CMK (cell line): ENCODE measurements at regions not wholly inside any gene's neighbourhood (a gene's known extent, or its start where the extent isn't known, plus 50 kb on each side); places are given as distances from the start of the nearest gene placed in this dataset.
"Not testable (repeated sequence)": the region's sequence is repeated elsewhere in the genome, so short reads cannot be mapped to it uniquely, and the experiment has no call there.

Experiments used
- DNase-seq: peaks from one replicate; pipeline ENCODE4 v3.0.0-alpha.2; 2010; ENCODE audit warnings: low read depth

DNA sequence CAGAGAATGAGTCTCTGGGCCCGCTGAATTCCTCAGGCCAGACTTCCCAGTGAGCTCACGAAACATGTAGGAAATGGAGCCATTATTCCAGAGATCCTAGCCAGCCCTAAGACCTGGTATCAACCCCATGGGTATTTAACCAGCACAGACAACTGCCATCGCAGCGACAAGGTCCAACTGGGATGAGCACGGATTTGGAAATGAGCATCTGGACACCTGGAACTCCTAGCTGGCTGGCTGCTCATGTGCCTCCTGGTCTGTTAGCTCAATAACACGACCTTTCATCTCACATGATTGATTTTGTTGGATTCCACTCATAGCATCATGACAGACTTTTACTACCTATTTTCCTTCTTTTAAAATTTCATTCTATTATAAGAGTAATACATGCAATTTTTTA is 51.0 kb downstream of the POU3F3 start:
- no peak for DNase-seq

DNA sequence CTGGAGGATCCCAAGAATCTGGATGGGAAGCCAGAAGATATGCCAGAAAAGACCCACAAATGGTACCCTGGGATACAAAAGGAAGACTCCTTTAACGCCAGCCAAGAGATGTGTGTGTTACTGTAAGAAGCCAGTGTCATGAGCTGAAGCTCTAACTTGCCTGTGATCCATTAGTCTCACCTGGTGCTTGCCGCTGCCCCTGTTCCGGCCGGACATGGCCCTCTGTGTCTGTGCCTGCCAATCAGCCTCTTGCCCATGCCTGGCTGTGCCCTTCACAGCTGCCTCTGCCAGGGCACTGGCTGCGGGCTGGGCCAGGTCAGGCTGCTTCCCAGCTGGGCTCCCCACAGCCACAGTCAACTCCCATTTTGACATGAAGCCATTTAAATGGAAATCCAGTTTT is 55.4 kb downstream of the POU3F3 start:
- DNase-seq: no peak

DNA sequence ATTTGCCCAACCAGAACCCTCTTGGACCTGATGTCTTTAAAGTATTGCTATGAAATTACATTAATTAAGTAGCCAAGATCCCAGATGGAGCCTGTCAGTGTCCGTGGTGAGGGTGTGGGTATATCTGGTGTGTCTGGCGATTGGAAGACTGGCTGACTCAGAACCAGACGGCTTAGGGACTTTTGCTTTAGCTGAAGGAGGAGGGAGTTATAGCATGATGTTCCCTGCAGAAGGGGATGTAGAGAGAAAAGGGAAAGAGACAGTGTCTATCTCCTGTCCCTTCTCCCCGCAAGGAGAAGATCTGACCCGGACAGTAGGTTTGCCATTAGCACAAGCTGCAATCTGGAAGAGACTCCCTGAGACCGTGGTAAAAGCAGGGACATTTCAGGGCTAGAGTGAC is 60.6 kb downstream of the POU3F3 start:
- DNase-seq: no peak

DNA sequence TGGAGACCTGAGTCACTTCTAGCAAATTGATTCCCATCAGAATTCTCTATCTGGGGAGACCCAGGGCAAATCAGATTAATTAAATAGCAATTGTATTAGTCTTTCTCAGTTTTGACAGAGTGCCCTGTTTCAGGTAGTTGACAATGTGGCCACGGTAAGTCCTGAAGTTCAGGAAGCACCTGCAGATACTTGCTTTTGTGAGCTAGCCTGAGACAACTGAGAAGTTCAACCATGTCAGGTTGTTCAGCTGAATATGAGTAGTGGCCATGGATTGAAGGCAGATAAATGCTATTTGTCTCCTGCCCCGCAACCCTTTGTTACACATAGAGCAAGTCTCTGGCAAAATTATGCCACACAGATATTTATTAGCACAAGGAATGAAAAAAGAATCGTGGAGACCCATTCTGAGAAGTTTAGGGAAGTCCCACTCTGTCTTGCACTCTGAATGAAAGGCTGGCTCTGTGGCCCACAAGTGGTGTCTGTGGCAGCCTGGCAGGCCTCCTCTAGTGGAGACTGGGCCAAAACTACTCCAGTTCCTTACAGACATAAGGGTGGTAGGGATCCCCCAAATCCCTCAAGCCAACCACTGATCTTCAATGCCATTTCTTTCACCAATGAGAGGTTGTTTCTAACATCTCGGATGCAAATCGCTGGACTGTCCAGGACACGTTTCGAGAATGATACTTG is 61.3 kb downstream of the POU3F3 start:
- no peak for DNase-seq

DNA sequence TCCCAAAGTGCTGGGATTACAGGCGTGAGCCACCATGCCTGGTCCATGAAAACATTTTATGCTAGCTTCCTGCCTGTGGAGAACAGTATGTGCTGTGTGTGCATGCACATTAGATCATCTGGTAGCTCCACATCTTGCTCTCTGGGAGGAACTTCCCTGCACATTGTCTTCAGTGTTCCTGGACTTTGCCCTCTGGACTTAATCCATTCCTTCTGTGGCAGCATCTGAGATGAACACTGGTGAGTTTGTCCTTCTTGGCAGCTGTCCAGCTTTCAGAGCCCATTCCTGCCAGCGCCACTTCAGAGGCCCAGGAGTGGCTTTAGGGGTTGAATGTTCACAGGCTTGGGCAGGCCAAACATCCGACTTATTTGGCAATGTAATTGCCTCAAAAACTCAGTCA is 65.2 kb downstream of the POU3F3 start:
- no peak for DNase-seq

DNA sequence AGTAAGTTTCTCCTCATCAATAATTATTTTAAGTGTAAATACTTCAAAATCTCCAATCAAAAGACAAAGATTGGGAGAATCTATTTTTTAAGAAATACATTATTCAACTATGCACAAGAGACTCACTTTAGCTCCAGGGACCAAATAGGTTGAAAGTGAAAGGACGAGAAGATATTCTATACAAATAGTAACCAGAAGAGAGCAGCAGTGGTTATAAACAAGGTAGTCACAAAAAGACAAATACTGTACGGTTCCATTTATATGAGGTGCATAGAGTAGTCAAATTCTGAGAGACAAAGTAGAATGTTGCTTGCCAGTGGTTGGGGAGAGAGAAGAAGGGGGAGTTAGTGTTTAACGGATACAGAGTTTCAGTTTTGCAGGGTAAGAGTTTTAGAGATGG is 69.8 kb downstream of the POU3F3 start:
- no peak for DNase-seq

DNA sequence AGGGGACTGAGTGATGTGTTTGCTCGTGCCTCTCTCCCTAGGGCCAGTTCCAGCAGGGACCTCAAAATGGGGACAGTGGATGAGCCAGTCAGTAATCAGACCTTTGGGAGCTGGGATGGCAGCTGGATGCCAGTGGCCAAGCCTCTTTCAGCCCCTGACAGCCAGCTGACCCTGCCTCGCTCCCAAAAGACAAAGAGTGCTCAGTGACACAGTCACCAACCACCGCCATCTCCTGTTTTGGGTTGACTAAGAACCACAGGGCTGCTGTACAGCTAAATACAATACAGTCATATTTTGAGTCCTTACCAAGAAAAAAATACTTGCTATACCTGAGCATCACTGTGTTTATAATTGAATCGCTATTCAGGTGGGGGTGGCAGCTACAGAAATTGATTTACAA is 75.7 kb downstream of the POU3F3 start:
- no peak for DNase-seq

DNA sequence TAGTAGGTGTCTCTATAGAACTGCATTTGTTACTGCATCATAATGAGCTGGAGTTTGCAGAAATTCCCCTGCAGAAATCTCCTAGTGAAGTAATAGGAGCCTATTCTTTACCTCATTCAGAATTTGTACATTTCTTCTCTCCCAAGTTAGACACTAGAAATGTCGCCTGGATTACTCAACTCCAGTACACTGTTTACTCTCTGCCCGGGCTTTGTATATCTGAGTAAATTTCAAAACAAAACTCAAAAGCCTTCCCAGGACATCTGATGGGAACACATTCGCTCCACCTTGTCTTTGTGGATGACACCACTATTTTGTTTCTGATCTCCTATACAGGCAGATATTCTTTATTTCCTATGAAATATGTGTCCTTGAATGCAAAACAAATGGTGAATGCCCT is 76.8 kb downstream of the POU3F3 start:
- no peak for DNase-seq

DNA sequence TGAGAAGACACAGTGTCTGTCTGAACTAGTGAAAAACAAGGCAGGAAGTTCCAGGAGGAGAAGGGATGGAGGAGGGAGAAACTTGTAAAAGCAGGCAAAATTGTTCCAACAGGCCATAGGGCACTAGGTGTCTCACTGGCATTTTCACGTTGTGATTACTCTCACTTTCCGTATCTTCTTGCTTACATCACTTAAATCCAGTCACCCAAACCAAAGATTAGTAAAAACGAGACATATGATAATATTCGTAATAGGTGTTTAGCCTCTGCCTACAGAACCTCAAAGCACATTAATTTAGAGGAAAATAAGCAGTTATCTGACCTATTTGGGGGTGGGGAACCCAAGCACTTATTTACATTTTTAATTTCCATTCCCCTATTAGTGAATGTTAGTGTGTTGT is 78.3 kb downstream of the POU3F3 start:
- no peak for DNase-seq

DNA sequence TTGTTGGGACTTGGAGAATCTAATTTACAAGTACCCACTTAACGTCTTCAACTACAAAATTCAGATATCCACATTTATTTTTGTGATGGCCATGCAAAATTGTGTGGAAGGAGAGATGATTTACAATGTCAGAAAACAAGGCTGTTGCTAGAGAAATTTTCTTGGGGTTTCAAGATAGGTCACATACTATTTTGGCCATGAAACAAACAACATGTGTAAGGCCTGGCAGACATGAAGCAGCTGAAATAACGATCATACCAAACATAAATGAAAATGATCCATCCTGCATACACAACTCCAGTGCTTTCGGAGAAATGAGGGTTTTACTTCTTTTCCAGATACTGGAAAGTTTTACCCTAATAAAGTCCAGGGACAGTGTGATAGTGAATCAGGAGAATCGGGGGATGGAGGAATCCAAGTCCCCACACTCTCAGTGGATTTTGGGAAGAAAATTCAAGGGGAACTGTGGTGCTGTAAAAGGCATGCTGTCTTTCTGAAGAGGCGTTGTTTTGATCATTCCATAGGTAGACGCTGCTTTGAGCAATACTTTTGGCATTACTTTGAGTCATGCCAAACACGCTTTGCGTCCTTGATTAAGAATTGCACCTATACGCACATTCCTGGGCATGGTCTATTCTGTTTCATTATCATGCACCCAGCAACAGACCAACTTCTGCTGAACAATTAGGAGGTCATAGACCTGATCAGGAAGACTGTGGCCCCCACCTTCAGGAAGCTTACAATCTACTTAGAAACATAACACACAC is 79.4 kb downstream of the POU3F3 start:
- no peak for DNase-seq

DNA sequence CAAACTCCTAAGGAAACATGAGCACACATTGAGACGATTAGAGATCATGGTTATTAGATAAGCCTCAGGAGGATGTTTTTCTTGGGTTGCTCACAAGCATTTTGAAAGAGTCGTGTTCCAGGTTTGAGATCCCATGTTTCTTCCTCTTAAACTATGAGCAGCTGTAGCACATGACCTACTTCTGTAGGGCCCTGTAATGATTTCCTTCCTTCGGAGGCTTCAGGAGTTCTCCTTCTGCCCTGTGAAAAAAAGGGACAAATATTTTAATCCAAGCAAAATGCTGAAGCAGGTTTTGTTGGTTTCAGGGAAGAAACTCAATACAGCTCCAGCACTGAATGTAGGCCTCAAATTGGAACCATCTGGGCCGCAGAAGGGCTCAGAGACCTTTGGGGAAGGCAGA is 82.6 kb downstream of the POU3F3 start:
- no peak for DNase-seq

DNA sequence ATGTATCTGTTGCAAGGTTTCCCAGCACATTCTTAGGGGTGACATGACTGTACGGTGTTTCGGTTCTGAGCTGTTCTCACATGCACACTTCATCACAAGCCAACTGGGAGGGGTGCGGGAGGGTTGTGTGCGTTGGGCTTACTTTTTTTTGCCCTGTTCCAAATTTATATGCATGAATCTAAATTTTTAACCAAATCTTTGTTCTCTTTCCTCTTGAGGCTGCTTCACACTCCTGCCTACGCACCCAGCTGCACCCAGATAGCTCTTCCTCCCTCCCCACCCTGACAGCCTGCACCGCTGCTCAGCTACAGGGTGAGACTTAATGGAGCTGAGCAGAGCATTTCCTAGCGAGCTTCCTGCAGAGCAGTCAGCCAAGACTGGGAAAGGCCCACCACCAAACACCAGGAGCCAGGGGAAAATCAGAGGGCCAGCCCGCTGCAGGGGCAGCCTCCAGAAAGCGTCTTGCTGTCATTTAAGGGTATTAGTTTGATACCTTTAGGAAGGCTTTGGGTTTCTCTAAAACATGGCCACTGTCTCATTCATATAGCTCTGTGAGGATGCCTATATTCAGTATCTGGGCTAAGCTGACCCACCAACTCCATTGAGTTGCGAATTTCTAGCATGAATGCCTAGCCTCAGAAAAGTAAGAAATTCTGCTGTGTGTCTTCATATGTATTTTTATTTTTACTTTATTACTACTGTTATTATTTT is 84.5 kb downstream of the POU3F3 start:
- DNase-seq: no peak

DNA sequence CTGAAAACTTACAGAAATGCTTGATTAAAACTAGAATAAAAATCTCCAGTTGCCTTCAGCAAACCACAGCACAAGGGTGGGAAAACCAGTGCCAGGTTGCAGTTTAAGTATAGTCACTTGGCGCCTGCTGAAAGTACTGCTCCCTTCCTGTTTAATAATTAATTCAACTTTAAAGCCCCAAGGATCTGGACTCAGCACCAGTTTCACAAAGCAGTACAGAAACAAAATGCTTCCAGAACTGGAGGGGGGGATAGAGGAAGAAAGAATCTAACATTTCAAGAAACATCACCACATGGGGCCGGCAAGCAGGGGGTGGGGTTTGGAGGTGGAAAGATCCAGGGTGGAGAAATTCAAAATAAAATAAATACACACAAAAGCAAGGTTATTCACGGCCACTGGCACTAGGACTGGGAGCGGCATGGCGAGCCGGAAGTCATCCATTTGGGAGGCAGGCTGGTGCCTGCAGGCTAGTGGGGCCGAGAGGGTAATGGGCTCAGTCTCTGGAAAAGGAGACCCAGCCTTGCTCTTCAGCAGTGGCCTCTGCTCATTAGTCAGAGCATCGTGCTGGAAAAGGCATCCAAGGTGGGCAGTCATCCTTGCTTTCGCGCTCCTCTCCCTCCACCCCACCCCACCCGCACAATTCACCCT is 85.8 kb downstream of the POU3F3 start:
- DNase-seq: no peak

DNA sequence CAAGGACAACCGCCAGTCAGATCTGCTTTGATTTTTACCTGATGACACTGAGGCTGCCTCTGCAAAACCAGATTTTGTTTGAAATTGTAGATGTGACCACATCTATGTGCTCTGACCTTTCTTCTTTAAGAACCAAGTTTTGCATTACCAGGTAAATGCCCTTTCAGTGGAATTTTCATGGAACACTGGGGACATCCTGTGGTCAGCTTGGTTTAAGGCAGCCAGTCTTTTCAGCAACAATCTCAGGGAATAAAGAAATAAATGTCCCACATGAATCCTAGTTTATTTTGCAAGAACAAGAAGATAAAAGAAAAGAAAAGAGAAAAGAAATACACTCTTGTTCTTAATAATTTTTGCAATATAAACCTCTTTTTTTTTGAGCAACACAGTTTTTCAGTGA is 90.6 kb downstream of the POU3F3 start:
- no peak for DNase-seq

DNA sequence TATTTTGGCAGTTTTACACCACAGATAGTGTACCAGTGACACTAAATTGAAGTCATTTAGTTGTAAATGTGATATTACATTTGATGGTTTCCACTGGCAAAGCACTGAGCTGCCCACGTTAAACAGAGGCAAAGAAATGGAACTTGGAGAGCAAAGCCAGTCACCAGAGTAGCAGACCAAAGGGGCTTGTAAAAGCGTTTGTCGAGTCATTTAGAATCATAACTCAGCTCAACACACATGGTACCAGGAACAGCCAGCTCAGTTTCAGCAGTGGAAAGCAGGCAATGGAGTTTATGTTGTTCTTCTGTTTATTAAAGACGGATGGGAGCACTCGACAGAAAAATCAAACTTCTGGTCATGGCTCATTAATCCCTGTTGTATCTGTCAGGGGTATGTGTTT is 91.2 kb downstream of the POU3F3 start:
- DNase-seq: no peak

DNA sequence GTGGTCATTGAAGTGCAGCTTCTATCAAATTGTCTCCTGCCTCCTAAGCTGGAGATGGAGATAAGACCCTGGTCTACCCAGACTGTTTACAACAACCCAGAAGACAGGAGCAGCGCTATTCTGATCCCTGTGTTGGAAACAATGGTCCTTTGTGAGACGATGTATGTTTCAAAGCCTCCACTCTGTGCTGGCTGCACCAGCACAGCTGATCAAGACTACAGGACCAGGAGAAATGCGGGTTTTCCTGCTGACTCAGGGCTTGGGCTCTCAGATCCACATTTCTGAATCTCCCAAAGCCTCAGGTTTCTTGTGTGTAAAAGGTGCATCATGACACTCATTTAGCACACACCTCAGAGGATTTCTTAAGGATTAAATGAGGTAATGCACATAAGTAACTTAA is 92.0 kb downstream of the POU3F3 start:
- DNase-seq: no peak

DNA sequence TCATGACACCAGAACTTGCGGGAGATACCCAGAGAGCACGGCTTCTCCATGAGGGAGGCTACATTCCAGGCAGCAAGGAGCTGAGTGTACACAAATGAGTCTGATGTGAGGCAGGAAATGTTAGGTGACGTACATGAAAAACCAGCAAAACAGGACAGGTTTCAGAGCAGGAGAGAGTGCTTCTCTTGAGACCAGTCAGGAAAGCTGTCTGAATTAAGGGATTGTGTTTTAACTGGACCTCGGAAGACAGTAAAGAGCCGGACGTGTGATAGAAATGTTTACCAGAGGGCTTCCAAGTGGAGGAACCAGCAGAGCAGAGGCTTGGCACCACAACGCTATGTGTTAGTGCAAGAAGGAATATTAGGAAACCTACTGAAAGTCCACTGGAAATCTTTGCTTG is 90.4 kb upstream of the MRPS9 start:
- DNase-seq: not testable (repeated sequence)

DNA sequence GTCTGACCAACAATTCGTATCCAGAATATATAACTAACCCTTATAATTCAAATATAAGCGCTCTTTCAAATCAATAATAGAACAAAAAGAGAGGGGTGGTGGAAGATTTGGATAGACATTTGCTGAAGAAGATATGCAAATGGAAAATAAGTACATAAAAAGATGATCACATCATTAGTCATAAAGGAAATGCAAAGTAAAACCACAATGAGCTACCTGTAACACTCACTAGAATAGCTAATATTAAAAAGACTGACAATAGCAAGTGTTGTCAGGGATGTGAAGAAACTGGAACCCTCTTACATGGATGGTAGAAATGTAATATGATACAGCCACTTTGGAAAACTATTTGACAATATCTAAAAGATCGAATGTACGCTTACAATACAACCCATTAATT is 84.9 kb upstream of the MRPS9 start:
- DNase-seq: no peak

DNA sequence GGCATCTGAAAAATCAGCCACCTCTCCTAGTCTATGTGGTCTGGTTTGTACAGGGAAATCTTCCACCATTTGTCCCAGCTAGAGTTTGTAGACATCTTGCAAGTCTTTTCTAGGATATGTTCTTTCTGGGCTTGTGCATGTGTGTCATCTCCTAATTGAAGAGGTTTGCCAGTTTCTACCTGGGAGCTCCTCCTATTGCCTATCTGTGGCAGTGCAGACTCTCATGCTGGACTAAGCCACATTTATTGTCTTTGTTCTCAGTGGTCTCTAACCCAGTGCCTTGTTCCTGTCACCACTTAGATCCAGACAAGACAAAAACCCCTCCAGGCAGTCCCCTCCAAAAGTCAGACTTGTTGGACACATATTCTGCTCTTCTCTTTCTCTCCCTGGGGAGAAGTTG is 72.0 kb upstream of the MRPS9 start:
- DNase-seq: no peak

DNA sequence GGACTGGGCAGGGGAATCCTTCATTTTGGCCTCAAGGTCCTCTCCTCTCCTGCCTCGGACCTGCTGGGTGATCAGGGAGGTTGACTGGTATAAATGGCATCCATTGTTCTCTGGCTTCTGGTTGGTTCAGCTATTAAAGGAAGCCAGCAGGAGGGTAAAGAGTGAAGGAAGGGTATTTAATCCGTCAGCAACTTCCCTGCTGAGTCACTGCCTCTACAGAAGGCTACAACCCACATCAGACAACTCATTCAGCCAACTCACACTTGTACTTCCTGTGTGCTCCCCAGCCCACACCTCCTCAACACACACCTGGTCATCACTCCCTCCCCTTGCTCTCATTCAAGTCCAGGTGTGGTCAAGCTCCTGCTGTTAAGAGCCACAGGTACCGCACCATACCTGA is 68.3 kb upstream of the MRPS9 start:
- DNase-seq: no peak

DNA sequence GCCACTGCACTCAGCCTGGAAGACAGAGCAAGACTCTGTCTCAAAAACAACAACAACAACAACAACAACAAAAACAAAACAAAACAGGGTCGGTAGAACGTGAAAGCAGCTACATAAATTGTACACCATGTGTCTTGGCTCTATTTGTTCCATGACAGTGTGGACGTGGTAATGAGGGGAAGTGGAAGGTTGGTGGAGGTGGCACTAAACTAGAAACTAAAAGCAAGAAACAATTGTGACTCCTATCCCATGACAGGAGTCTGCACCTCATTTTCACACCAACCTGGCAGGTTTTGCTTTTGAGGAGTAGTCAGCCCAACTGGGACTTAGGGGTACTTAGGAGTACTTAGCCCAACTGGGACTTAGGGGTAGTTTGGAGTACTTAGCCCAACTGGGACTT is 62.5 kb upstream of the MRPS9 start:
- no peak for DNase-seq

DNA sequence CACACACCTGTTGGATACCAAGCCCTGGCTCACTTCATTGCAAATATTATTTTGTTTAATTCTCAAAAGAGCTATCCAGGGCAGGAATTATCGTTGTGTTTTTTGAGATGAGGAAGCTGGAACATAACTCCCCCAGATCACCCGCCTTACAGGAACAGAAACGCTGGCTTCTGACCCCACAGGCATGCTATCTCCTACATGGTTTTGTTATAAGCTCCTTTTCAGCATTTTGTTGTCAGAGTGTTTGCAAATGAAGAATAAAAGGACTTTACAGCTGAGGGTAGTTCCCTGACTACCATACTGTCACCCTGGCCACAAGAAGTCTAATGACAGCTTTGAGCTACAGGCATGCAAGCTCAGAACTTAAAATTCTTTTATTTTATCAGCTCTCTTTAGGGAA is 62.0 kb upstream of the MRPS9 start:
- no peak for DNase-seq

DNA sequence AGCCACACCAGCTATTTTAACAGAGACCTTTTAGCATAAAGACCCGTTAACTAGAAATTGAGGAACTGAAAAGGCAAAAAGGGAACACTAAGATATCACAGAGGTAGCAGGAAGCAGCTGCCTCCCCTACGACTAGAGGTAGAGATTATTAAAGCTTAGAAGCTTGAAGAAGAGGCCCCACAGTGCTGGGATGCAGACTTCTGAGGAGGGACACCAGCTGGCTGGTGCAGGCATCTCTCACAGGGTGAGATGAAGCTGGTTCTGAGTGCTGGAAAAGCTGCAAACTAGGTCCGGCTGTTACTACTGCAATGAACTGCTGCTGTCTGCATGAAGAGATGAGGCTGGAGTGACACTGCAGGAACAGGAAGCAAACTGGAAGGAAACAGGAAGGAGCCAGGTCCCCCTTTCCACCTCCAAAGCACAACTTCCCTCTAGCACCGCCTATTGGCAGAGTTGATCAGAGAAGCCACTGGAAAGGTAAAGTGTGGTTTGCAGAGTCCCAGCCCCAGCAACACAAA is 61.2 kb upstream of the MRPS9 start:
- peak; percentile 30 for DNase-seq
